Lower leg skin (tissue), 4 donors: ENCODE measurements at regions not wholly inside any gene's neighbourhood (a gene's known extent, or its start where the extent isn't known, plus 50 kb on each side); places are given as distances from the start of the nearest gene placed in this dataset.

Experiments used
- DNase-seq, 2 donors: peaks; one replicate each; pipeline ENCODE4 v3.0.0-alpha.2; 2019; ENCODE audit warnings: low spot score in 2 of 2
- H3K4me3 ChIP-seq: fragments of 200-600 bp; sonication (generic); 2 replicates; pipeline ENCODE4 v1.5.1; 2017; ENCODE audit warnings: mild to moderate bottlenecking, low read depth; ENCODE audit not compliant: poor library complexity, severe bottlenecking
- POLR2A ChIP-seq, 2 donors: fragments of 450-650 bp; IDR thresholded peaks; one replicate each; pipeline ENCODE4 v1.6.1; 2016 to 2017; ENCODE audit warnings: antibody characterized with exemption in 2 of 2, mild to moderate bottlenecking in 1 of 2, moderate library complexity in 1 of 2
- WGBS, 2 donors: methylation state at CpG; one replicate each; pipeline ENCODE4 v1.1.5; 2018; 5-methylcytosine and 5-hydroxymethylcytosine counted together
- intact Hi-C: fragments of 100-400 bp; cut with DNase I; formaldehyde crosslinking; loops from one replicate; pipeline ENCODE4 v1.15.0; 2023; ENCODE audit warnings: low total_unique reads
- TF ChIP-seq, protein P1 (sequence below), 3 donors: fragments of 450-650 bp; IDR thresholded peaks; one replicate each; pipeline ENCODE4 v1.5.1; 2016; ENCODE audit warnings: antibody characterized with exemption in 3 of 3, mild to moderate bottlenecking in 3 of 3, moderate library complexity in 2 of 3

DNA sequence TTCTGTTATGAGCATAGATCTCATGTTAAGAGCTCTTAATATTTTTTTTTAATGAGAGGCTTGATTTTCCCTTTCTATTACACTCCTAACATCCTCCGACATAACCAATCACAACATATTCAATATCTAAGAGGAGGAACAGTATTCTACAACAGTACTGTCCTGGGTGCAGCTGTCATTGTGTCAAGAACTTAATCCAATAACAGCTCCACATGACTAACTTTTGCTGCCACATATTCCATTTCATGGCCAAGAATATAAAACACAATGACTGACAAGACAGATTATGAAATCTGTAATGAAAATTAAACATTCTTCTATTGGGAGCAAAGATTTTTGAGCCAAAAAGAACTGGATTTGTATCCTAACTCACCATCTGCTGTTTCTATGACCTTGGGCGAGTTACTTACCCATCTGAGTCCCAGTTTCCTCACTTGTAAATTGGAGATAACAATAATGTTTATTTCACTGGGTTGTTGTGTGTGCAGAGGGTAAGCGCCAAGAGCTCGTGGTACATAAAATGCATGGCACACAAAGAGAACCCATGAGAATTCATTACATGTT lies 405.6 kb downstream of the SPRY1 start:
- 64 to 67% methylated on average over 4 of the region's 4 CpGs for WGBS, 2 donors
- TF ChIP-seq, protein P1, sequence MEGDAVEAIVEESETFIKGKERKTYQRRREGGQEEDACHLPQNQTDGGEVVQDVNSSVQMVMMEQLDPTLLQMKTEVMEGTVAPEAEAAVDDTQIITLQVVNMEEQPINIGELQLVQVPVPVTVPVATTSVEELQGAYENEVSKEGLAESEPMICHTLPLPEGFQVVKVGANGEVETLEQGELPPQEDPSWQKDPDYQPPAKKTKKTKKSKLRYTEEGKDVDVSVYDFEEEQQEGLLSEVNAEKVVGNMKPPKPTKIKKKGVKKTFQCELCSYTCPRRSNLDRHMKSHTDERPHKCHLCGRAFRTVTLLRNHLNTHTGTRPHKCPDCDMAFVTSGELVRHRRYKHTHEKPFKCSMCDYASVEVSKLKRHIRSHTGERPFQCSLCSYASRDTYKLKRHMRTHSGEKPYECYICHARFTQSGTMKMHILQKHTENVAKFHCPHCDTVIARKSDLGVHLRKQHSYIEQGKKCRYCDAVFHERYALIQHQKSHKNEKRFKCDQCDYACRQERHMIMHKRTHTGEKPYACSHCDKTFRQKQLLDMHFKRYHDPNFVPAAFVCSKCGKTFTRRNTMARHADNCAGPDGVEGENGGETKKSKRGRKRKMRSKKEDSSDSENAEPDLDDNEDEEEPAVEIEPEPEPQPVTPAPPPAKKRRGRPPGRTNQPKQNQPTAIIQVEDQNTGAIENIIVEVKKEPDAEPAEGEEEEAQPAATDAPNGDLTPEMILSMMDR (IDR thresholded peaks at IDR 0.05): no peak
- TF ChIP-seq POLR2A (IDR thresholded peaks at IDR 0.05): no peak
- DNase-seq: no peak
- intact Hi-C loops: no loop called here
- no peak overlapping the region for H3K4me3 ChIP-seq

DNA sequence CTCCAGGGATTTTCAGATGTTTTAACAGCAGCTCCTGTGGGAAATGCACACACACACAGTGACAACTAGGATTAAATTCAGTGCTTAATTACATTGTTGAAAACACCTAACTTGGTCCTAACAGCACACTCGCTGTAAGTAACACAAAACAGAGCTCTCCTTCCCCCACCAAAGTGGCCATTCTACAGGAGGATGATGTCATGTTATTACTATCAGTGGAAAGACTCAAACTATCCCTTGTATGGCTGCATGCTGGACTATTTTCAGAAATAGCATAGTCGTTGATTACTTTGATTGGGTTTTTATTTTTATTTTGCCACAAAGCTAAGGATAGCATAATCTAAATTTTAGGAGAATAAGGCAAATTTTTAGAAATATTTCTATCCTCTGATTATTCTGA lies 406.3 kb downstream of the SPRY1 start:
- no peak overlapping the region for H3K4me3 ChIP-seq
- no peak for DNase-seq
- 51 to 68% methylated on average over 2 of the region's 2 CpGs for WGBS, 2 donors
- TF ChIP-seq, protein P1 (IDR thresholded peaks at IDR 0.05): no peak
- TF ChIP-seq POLR2A (IDR thresholded peaks at IDR 0.05): no peak
- intact Hi-C loops: no loop called here

DNA sequence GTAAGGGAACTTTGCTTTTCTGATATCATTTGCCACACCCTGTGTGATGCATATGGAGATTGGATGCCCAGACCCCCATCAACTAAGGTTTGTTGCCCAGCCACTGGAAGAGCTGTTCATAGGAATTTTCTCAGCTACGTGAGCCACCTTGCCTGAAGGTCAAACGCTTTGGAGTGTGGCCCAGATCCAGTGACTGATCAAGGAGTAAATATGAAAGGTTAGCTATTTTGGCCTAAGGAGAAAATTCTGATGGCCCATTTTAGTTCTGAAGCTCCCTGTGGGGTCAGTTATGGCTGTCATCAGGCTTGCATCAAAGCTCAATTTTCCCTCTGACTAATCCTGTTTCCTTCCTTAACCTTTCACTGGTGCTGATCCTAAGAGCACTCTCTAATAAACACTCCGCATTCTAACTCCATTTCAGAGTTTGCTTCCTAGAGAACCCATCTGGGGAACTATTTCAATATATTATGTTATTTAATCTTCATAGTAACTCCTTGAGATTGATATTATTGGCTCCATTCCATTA lies 407.7 kb downstream of the SPRY1 start:
- no peak for DNase-seq
- TF ChIP-seq, protein P1 (IDR thresholded peaks at IDR 0.05): no peak
- no peak for TF ChIP-seq POLR2A (IDR thresholded peaks at IDR 0.05)
- no peak overlapping the region for H3K4me3 ChIP-seq
- 70 to 78% methylated on average over 3 of the region's 3 CpGs for WGBS, 2 donors
- intact Hi-C loops: no loop called here

DNA sequence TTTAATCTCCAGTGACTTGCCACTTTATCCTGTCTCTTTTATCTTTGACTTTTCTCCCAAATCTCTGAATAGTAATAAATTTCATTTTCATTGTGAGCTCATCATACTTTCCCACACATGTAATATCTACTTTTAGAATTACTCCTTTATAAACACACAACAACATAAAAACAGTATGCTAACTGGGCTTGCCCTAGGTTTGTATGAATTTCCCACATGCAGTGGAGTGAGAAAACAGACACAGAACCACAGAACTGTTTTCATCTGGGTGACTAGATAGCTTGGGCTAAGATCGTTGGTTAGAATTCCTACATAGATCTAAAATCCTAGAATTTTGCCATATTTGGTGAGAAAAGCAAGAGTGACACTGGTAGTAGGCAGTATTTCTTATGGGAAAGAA lies 409.5 kb downstream of the SPRY1 start:
- WGBS, 2 donors: 56 to 65% methylated on average over 1 of the region's 1 CpG
- TF ChIP-seq, protein P1 (IDR thresholded peaks at IDR 0.05): no peak
- TF ChIP-seq POLR2A (IDR thresholded peaks at IDR 0.05): no peak
- intact Hi-C loops: no loop called here
- no peak for DNase-seq
- H3K4me3 ChIP-seq: no peak overlapping the region

DNA sequence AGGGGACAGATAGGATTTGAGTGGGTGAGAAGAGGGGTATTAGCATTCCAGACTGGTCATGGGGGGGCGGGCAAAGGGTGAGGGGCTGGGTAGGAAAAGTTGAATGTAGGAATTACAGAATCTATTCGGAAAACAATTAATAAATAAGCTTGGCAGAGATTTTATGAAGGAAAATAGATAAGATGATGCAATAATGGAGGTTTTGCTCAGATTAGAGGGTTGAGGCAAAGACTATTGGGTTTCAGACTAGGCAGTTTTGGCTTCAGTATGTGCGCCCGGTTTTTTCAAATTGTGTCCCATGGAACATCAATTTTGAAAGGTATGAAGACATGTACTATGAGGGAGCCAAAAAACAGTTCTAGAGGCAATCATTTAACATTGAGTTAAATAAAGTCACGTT lies 410.6 kb downstream of the SPRY1 start:
- 90 to 91% methylated on average over 5 of the region's 5 CpGs for WGBS, 2 donors
- no peak for DNase-seq
- intact Hi-C loops: no loop called here
- H3K4me3 ChIP-seq: no peak overlapping the region
- TF ChIP-seq, protein P1 (IDR thresholded peaks at IDR 0.05): no peak
- no peak for TF ChIP-seq POLR2A (IDR thresholded peaks at IDR 0.05)

DNA sequence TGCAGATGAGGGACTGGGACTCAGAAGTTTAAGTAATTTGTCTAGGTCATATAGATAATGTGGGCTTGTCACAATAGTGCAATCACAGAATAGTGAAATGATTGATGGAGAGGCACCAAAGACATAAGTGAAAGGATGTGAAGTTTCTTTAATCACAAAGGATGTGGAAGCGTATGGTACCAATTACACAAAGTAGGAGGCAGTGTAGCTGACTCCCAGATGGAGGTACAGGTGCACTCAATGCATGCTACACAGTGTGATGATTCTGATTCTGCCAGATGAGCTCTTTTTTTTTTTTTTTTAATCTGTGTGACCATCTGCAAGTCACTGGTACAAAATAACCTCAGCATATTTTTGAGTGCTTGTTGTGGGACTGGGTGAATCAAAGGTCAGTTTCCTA lies 411.3 kb downstream of the SPRY1 start:
- TF ChIP-seq POLR2A (IDR thresholded peaks at IDR 0.05): no peak
- TF ChIP-seq, protein P1 (IDR thresholded peaks at IDR 0.05): no peak
- DNase-seq: no peak
- 93 to 97% methylated on average over 1 of the region's 1 CpG for WGBS, 2 donors
- H3K4me3 ChIP-seq: no peak overlapping the region
- intact Hi-C loops: no loop called here
